Hepatocyte (in vitro differentiated cells): ENCODE measurements at regions not wholly inside any gene's neighbourhood (a gene's known extent, or its start where the extent isn't known, plus 50 kb on each side); places are given as distances from the start of the nearest gene placed in this dataset.

ENCODE experiments used
- DNase-seq: peaks from one replicate; pipeline ENCODE4 v3.0.0-alpha.2; 2016; ENCODE audit warnings: low spot score
- H2AFZ ChIP-seq: fragments of 200-600 bp; sonication (generic); 2 replicates; pipeline ENCODE4 v1.6.0; 2016; ENCODE audit warnings: antibody characterized with exemption, mild to moderate bottlenecking
- H3K27ac ChIP-seq: fragments of 200-600 bp; sonication (generic); 2 replicates; pipeline ENCODE4 v1.5.1; 2016; ENCODE audit warnings: mild to moderate bottlenecking
- H3K27me3 ChIP-seq: fragments of 200-600 bp; sonication (generic); 2 replicates; pipeline ENCODE4 v1.6.1; 2016
- H3K36me3 ChIP-seq: fragments of 200-600 bp; sonication (generic); replicated peaks from 2 replicates; pipeline ENCODE4 v1.5.1; 2016; ENCODE audit warnings: low read depth; ENCODE audit not compliant: insufficient read depth
- H3K4me1 ChIP-seq: fragments of 200-600 bp; sonication (generic); 2 replicates; pipeline ENCODE4 v1.5.1; 2016; ENCODE audit warnings: mild to moderate bottlenecking, moderate library complexity; ENCODE audit not compliant: insufficient read depth
- H3K4me2 ChIP-seq: fragments of 200-600 bp; sonication (generic); 2 replicates; pipeline ENCODE4 v1.6.0; 2016
- H3K4me3 ChIP-seq: fragments of 200-600 bp; sonication (generic); 2 replicates; pipeline ENCODE4 v1.5.1; 2016; ENCODE audit warnings: mild to moderate bottlenecking
- H3K79me2 ChIP-seq: fragments of 200-600 bp; sonication (generic); 2 replicates; pipeline ENCODE4 v1.6.0; 2017; ENCODE audit warnings: mild to moderate bottlenecking
- H3K9me2 ChIP-seq: fragments of 200-600 bp; sonication (generic); replicated peaks from 2 replicates; pipeline ENCODE4 v1.6.0; 2017; ENCODE audit warnings: mild to moderate bottlenecking; ENCODE audit not compliant: insufficient read depth
- H3K9me3 ChIP-seq: fragments of 200-600 bp; sonication (generic); 2 replicates; pipeline ENCODE4 v1.5.1; 2016; ENCODE audit warnings: low read depth, mild to moderate bottlenecking
- H4K20me1 ChIP-seq: fragments of 200-600 bp; sonication (generic); 2 replicates; pipeline ENCODE4 v1.6.0; 2016; ENCODE audit warnings: mild to moderate bottlenecking; ENCODE audit not compliant: insufficient read depth, poor library complexity, severe bottlenecking
- CTCF ChIP-seq: fragments of 200-600 bp; sonication (generic); IDR thresholded peaks from 2 replicates; pipeline ENCODE4 v1.5.1; 2016; ENCODE audit warnings: antibody characterized with exemption, mild to moderate bottlenecking; ENCODE audit not compliant: poor library complexity
- EZH2 ChIP-seq: fragments of 200-600 bp; sonication (generic); IDR thresholded peaks from 2 replicates; pipeline ENCODE4 v1.6.1; 2016; ENCODE audit warnings: antibody characterized with exemption, mild to moderate bottlenecking, borderline replicate concordance
- EZH2phosphoT487 ChIP-seq: fragments of 200-600 bp; sonication (generic); IDR thresholded peaks from one replicate; pipeline ENCODE4 v1.6.1; 2018; ENCODE audit warnings: antibody characterized with exemption, mild to moderate bottlenecking, low read depth, moderate library complexity; ENCODE audit not compliant: unreplicated experiment, severe bottlenecking
- WGBS: methylation state at CpG from one replicate; pipeline ENCODE4 v1.1.6; 2016; ENCODE audit warnings: low lambda C conversion rate; ENCODE audit errors: missing lambda C conversion rate; 5-methylcytosine and 5-hydroxymethylcytosine counted together

GRCh38 chr5:82807021-82807420 is 270.2 kb downstream of the TMEM167A start:
- Histone ChIP-seq H3K4me2 (no peak overlapping the region), H3K4me1 (no peaks in the 10 kb centered on the region)
- no peak for TF ChIP-seq EZH2phosphoT487
- TF ChIP-seq EZH2 = no peak
- no peak for TF ChIP-seq CTCF

GRCh38 chr5:82806513-82806912 is 270.7 kb downstream of the TMEM167A start:
- no peak for TF ChIP-seq CTCF
- no peak for TF ChIP-seq EZH2phosphoT487
- TF ChIP-seq EZH2 = no peak
- no peaks in the 10 kb centered on the region for H3K9me2 ChIP-seq
- no peak overlapping the region for H3K4me2 ChIP-seq
- no peaks in the 10 kb centered on the region for H3K9me3 ChIP-seq
- no peaks in the 10 kb centered on the region for H4K20me1 ChIP-seq
- no peaks in the 10 kb centered on the region for H3K36me3 ChIP-seq
- no peak overlapping the region for H2AFZ ChIP-seq
- H3K27me3 ChIP-seq = no peaks in the 10 kb centered on the region
- no peak overlapping the region for H3K4me3 ChIP-seq
- no peaks in the 10 kb centered on the region for H3K4me1 ChIP-seq
- H3K79me2 ChIP-seq = no peaks in the 10 kb centered on the region
- no peak for DNase-seq
- H3K27ac ChIP-seq = no peak overlapping the region
- 78% methylated on average over 5 of the region's 5 CpGs for whole genome bisulfite sequencing

More at GRCh38 chr5:82807021-82807420, 270.2 kb downstream of the TMEM167A start:
- Histone ChIP-seq H3K79me2 (no peaks in the 10 kb centered on the region), H3K9me3 (no peaks in the 10 kb centered on the region), H3K9me2 (no peaks in the 10 kb centered on the region), H4K20me1 (no peaks in the 10 kb centered on the region), H3K27me3 (no peaks in the 10 kb centered on the region), H3K27ac (no peak overlapping the region), H2AFZ (no peak overlapping the region), H3K36me3 (no peaks in the 10 kb centered on the region), H3K4me3 (no peak overlapping the region)
- 87% methylated on average over 2 of the region's 2 CpGs for WGBS
- DNase-seq = no peak

GRCh38 chr5:82804155-82804690 is 273.0 kb downstream of the TMEM167A start:
- Histone ChIP-seq H3K36me3 (no peaks in the 10 kb centered on the region), H3K27me3 (no peaks in the 10 kb centered on the region), H3K9me3 (no peaks in the 10 kb centered on the region), H3K27ac (no peak overlapping the region), H2AFZ (no peak overlapping the region), H3K9me2 (no peaks in the 10 kb centered on the region), H3K4me1 (no peaks in the 10 kb centered on the region), H3K4me3 (no peak overlapping the region), H3K4me2 (no peak overlapping the region), H3K79me2 (no peaks in the 10 kb centered on the region), H4K20me1 (no peaks in the 10 kb centered on the region)
- 90% methylated on average over 3 of the region's 3 CpGs for WGBS
- DNase-seq = no peak
- TF ChIP-seq EZH2 (no peak), EZH2phosphoT487 (no peak), CTCF (no peak)
